NCI-H1694 (cell line): ENCODE measurements at regions not wholly inside any gene's neighbourhood (a gene's known extent, or its start where the extent isn't known, plus 50 kb on each side); places are given as distances from the start of the nearest gene placed in this dataset.

Experiments
- DNase-seq: peaks from one replicate; lab custom pipeline; 2025; lab: John Stamatoyannopoulos, UW

GRCh38 chr9:80550181-80550580, 978.4 kb downstream of the TLE4 start:
- no peak for DNase-seq

- DNase-seq = no peak
Measured at GRCh38 chr9:80547613-80548012, 975.8 kb downstream of the TLE4 start.

GRCh38 chr9:80540387-80540786, 968.6 kb downstream of the TLE4 start:
- no peak for DNase-seq

DNA sequence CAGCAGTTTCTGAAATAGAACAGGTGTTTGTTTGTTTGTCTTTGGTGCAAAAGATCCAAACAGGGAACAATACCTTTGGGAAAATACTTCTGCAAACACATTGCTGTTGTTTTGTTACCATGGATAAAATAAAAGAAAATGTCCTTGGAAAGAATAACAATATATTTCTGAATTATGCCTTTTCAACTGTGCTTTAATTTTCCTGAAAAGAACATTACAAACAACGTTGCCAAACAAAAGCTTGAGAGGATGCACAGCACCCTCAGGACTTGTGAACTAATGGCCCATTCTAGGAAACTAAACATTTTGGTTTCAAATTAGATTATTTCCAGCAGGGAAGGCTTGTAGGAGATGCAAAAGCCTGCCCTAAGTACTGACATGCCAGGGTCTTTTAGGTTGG, 967.2 kb downstream of the TLE4 start:
- DNase-seq = no peak

DNA sequence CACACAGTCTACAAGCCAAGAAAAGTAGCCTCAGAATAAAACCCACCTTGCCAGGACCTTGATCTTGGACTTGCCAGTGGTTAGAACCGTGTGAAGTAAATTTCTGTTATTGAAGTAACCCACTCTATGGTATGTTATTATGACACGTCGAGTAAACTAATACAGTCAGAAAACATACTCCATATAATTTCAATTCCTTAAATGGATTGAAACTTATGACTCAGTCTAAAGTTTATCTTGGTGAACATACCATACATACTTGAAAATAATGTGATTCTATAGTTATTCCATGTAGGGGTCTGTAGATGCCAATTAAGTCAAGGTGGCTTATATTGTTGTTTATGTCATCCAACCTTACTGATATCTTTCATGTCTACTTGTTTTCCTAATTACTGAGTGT, 950.7 kb downstream of the TLE4 start:
- DNase-seq = no peak

DNA sequence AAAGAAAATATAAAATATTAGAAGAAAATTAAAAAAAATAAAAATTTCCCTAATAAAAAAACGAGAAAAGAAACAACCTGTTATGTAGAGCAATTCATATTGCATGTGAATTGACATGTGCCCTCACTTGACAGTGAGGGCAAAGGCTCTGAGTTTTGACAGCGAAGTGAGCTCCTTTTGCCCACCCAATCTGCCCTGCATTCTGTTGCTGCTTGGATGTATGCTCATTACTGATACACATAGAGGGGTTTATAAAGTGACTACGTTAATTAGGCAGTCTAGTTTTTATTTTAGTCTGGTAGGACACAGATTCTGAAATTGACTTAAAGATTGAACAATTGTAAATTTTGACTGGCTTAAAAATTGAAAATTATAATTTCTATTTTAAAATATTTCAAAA, 949.4 kb downstream of the TLE4 start:
- DNase-seq = no peak

- no peak for DNase-seq
Measured at GRCh38 chr9:80520231-80520630, 948.5 kb downstream of the TLE4 start.

GRCh38 chr9:80518441-80518840, 946.7 kb downstream of the TLE4 start:
- DNase-seq = no peak

DNA sequence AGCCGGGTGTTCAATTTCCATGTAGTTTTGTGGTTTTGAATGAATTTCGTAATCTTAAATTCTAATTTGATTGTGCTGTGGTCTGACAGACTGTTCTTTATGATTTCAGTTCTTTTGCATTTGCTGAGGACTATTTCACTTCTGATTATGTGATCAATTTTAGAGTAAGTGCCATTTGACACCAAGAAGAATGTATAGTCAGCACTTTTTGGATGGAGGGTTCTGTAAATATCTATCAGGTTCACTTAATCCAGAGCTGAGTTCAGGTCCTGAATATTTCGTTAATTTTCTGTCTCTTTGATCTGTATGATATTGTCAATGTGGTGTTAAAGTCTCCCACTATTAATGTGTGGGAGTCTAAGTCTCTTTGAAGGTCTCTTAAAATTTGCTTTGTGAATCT, 944.9 kb downstream of the TLE4 start:
- no peak for DNase-seq

GRCh38 chr9:80509358-80509757, 937.6 kb downstream of the TLE4 start:
- no peak for DNase-seq

GRCh38 chr9:80507611-80508010, 935.8 kb downstream of the TLE4 start:
- no peak for DNase-seq

- no peak for DNase-seq
Measured at GRCh38 chr9:80504601-80505230, 933.0 kb downstream of the TLE4 start.

DNA sequence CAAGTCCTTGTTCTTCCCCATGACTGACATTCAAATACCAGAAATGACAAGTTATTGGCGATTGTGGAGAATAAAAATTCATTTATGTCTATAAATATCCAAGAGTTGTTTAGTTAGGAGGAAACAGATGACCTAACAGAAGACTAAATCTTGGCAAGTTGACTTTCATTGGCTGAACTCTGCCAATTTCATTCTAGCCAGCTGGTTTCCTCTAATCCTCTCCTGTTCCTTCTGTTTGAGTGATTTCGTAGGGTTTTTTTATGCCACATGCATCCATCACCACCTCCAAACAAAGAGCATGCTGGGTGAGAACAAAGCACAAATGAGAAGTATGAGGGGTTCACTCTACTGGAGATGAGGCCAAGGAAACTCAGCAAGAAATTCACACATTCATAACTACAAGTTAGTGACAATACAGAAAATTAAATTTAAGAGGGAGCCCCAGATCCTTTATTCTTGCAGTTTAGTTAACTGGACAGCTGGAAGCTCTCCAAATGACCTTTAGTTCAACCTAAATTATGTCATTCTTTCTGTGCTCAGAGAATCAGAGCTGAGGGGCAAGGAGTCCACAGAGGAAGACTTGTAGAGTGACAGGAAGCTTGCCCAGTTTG, 932.0 kb downstream of the TLE4 start:
- DNase-seq = peak; percentile 78

DNA sequence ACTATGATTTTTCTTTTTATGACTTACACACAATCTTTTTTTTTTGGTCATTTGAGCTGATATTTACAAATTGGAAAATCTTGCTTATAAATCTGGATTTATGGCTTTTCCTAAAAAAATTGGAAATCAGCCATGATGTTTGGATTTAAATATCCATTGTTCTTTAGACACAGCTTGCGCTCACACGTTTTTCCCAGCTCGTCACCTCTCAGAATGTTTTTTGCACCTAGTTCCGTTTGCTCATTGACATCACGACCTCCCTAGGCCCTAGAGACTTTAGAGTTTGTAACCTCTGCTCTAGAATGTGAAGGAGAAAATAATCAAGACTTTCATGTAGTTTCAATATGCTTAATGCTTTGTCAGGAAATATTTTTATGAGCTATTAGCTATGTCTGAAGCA, 930.5 kb downstream of the TLE4 start:
- no peak for DNase-seq

- no peak for DNase-seq
Measured at GRCh38 chr9:80501635-80502034, 929.9 kb downstream of the TLE4 start.

DNA sequence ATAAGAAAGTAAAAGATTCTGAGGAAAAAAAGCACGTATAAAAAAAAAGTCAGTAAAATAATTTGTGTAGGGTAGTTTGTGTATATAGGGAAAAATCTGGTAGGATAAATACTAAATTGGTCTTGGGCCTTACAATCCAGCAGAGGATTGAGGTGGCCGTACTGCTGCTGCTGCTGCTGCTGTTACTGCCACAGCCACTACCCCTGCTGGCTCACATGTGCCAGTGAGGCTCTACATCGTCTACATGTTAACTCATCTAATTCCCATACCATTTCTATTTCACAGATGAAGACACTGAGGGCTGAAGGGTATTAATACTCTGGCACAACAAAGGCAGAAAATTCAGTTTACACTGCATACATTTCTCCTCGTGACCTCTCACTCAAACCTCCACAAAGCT, 928.5 kb downstream of the TLE4 start:
- no peak for DNase-seq

- no peak for DNase-seq
Measured at GRCh38 chr9:80498001-80498555, 926.3 kb downstream of the TLE4 start.

GRCh38 chr9:80496901-80497556, 925.3 kb downstream of the TLE4 start:
- no peak for DNase-seq

GRCh38 chr9:80493258-80493657, 921.5 kb downstream of the TLE4 start:
- DNase-seq = no peak

DNA sequence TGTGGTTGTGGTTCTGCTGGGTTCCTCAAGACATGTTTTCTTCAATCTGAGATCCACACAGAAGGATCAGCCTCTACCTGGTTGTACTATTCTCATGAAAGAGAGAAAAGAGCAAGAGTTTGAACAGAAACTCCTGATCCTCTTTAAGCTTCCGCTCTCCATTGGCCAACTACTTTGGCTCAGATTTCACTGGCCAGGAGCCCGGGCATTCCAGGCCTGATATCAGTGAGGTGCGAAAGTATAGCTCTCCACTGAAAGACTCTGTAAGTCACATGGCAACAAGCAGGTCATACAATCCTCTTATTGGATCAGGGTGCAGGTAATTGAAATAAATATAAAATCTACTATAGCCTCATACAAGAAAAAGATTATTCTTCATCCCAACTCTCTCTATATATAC, 920.5 kb downstream of the TLE4 start:
- DNase-seq = no peak

DNA sequence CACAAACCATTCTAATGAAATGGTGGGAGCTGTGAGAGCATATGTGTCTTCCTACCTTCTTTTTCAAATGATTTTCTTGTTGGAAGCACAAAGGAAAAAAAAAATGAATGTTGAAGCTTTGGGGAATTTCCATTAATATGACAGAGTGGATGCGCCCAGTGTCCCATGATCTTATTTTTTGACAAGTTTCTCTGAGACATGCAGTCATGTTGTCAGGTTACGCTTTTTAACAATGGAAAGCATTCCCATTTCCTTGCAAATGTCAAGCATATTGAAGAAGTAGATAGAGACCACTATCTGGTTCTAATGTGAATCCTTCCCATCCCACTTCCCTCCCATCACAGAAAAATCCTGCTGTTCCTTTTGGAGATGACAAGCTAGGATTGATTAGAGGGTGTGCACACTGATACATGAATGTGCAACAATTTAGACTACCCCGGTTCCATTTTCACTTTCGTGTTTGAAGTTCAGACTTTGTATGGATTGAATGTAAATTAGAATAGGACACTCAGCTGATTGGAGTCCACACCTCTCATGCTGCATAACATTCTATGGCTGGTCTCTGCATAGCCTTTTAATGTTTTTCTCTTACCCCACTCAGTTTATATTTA, 919.4 kb downstream of the TLE4 start:
- DNase-seq = no peak

DNA sequence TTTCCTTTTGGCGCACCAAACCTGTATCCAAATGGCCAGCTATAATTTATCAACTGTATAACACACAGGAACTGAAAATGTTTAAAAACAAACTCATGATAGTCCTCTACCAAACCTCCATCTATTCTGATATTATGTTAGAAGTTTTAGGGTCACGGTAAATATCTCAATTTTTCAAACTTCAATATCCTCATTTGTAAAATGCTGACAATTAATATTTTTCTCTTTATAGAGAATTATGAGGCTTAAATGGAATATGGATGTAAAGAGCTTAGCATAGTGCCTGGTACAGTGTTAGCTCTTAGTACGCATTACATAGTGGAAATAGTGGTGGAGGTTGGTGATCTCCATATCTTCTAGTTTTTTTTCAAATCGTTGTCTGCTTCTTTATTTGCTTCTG, 917.6 kb downstream of the TLE4 start:
- DNase-seq = no peak
